GM19025 (cell line): ENCODE measurements at regions not wholly inside any gene's neighbourhood (a gene's known extent, or its start where the extent isn't known, plus 50 kb on each side); places are given as distances from the start of the nearest gene placed in this dataset.
"Not testable (repeated sequence)": the region's sequence is repeated elsewhere in the genome, so short reads cannot be mapped to it uniquely, and the experiment has no call there.

Experiments used
- ATAC-seq: cut with Tn5 transposase; IDR thresholded peaks from one replicate; pipeline ENCODE4 v1.9.1; 2021; ENCODE audit warnings: mild to moderate bottlenecking, low read depth, moderate library complexity; ENCODE audit not compliant: unreplicated experiment

- no peak for ATAC-seq
Measured at GRCh38 chr3:65303431-65303830, 615.6 kb upstream of the ADAMTS9 start.

DNA sequence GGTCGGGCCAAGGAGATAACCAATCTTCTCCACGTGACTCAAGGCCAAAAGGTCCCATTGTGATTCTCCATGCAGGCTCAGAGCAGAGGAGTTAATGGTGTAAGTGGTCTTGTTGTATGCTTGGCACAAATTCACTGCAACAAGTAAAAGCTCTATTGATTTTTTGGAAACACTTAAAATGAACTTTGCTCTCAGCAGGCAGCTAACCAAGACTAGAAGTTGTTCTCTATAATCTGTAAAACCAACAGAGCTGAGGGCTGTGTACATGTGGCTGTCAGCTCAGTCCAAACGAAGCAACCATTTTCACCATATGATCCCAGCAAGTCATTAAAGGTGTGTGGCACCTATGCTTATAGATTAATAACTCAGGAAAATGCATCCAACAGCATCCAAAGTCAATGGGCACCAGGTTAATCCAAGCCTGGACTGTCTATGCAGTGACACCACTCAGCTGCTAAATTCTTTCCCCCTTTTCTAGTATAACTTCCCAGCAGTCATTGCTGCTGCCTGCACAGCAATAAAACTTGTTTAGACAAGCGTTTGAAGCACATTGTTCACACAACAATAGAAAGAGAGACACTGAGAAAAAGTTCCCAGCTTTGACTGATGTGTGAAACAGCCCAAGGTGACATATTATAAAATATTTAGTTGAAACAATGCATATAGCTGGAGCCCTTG lies 603.8 kb upstream of the ADAMTS9 start:
- no peak for ATAC-seq

DNA sequence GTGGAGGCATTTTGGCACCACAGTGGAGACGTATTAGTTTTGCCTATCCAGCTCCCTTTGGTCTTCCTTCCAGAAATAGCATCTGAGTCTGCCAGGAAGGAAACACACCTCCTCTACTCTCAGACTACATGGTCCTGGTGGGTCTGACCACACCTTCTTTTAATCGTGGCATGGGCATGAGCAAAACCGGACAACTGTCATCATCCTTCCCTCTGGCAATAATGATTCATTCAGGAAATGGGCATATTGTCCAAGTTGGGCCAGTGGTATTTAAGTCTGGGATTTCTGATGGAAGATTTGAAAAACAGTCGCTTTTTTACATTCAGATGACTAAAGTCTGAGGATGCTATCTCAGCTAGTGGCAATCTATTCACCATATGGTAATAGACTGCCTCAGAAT lies 601.0 kb upstream of the ADAMTS9 start:
- ATAC-seq: no peak

- ATAC-seq: no peak
Measured at GRCh38 chr3:65285956-65286355, 598.2 kb upstream of the ADAMTS9 start.

- no peak for ATAC-seq
Measured at GRCh38 chr3:65284961-65285360, 597.2 kb upstream of the ADAMTS9 start.

DNA sequence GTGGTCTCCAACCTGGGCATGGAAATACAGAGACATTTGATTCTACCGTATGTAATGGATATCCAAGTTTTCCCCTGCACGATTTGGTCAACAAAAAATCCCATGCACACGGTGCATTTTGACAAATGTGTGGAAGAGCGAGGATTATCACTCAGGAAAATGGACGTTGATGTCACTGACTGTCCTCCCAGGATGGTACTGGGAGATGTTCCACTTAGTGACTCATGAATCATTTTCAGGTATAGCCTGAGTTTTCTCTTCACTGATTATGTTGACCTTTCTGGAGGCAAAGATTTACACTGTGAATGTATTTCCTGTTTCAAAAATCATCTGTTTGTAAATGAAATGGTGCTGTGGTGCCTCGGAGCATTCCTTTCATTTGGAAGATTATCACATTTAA lies 596.7 kb upstream of the ADAMTS9 start:
- ATAC-seq: no peak

DNA sequence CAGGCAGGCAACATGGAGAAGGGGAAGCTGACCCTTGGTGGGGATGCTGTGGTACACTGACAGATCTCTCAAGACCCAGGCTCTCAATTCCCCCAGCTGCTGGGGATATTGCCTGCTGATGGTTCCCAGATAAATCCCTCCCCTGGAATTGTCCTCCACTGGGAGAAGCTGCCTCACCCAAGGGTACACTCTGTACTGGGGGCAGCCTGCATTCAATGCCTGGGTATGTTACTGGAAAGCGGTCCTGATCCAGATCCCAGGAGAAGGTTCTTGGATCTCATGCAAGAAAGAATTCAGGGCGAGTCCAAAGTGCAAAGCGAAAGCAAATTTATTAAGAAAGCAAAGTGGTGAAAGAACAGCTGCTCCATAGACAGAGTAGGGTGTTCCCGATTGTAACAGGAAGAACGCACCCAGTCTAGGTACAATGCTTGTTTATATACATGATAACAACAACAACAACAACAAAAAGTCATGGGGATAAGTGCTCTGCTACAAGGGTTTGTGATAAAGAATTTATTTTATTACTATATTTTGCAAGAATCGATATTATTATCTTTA lies 591.5 kb upstream of the ADAMTS9 start:
- ATAC-seq: no peak

DNA sequence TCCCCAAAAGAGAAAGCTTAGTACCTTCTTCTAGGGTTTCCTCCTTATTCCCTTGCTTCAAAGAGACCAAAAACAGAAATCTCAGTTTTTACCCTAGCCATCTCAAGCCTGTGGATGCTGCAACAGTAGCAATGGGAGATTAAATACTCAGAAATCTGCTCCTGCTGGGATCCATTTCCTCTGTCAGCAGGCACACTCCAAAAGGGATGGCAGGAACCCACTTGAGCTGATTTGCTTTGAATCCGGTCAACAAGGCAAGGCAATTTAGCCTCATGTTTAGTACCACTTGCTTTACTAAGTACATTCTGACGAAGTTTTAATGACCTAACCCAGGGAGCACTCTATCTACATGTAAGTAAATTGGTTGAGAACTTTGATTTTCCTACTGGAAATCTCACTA lies 590.0 kb upstream of the ADAMTS9 start:
- ATAC-seq: no peak

DNA sequence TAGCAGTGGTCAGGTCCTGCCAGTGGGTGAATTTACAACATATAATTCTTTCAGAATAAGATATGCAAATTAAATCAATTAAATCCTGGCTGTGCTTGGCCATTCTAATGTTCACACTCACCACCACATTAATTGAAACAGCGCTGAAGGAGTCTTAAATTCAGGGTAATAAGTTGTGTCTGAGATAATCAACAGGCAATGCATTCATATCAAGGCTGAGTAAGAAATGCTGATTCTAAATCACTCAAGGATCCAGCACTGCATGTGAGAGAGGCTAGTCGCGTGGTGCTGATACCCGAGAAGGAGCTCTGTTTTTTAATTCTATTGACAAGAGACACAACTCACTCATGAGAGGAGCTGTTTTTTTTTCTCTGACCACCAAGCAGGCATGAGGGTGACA lies 588.8 kb upstream of the ADAMTS9 start:
- ATAC-seq: no peak

DNA sequence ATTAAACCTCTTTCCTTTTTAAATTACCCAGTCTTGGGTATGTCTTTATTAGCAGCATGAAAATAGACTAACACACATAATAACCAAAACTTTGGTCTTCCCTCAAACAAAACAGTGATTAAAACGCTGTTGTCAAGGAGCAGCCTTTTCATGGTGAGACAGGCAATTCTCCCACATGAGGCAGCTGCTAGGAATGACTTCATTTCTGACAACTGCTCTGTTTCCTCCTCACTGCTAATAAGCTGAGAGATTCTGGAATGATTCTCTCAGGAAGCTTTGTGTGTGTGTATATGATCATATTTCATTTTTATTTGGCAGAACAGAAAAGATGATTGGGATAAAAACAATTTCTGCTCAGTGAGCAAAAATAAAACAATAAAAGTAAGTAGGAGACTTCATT lies 580.6 kb upstream of the ADAMTS9 start:
- no peak for ATAC-seq

- no peak for ATAC-seq
Measured at GRCh38 chr3:65265942-65266590, 578.3 kb upstream of the ADAMTS9 start.

DNA sequence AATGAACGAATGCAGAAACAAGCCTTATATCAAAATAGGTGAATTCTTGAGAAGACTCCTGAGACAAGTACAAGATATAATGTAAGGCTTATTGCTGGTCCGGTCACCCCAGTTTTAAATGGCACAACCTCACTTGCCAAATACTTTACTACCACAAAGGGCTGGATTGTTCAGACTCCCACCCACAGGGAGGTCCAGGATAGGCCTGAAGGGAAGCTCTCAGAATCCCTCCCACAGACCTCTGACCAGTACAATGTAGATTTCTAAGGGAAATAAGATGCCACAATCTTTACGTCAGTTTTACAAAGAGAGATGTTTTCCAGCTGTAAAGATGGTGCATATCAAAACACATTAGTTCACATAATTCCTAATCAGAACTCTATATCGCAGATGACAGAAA lies 577.7 kb upstream of the ADAMTS9 start:
- no peak for ATAC-seq

- ATAC-seq: no peak
Measured at GRCh38 chr3:65262548-65262947, 574.7 kb upstream of the ADAMTS9 start.

- no peak for ATAC-seq
Measured at GRCh38 chr3:65259946-65260345, 572.1 kb upstream of the ADAMTS9 start.

GRCh38 chr3:65252914-65253313 lies 565.1 kb upstream of the ADAMTS9 start:
- not testable (repeated sequence) for ATAC-seq

GRCh38 chr3:65252266-65252665 lies 564.5 kb upstream of the ADAMTS9 start:
- no peak for ATAC-seq

DNA sequence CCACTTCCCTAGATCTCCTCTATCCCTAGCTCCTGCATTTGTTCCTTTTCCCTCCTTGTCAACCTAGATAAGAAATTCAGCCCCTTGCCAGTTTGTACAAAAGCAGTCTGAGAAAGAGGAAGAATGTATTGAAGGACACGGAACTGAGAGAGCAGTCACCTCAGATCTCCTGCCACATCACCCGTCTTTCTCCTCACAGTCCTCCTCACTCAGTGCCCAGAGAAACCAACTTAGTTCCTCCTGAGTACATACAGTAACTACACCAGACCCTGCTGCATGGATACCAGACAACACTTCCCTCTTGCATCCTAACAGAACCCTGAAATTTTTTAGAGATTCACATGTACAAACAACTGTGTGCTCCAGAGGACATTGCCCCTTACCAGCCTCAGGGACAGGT lies 563.6 kb upstream of the ADAMTS9 start:
- no peak for ATAC-seq

DNA sequence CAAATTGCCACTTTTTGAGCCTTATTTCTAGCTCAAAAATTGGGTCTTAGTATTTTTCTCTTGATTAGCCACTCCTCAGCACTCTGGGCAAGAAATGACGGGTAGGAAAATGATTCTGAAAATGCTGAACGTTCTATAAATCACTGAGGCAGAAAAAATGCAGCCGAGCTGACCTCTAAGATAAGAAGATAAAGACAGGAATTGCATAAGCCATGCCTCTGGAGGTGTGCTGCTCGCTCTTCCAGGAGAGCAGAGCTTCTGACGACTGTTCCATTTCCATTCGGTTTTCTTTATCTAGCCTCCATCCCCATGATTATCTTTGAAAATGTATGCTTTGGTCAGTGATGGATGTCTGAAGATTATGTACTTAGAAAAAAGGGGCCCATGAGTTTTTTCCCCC lies 558.8 kb upstream of the ADAMTS9 start:
- ATAC-seq: no peak

DNA sequence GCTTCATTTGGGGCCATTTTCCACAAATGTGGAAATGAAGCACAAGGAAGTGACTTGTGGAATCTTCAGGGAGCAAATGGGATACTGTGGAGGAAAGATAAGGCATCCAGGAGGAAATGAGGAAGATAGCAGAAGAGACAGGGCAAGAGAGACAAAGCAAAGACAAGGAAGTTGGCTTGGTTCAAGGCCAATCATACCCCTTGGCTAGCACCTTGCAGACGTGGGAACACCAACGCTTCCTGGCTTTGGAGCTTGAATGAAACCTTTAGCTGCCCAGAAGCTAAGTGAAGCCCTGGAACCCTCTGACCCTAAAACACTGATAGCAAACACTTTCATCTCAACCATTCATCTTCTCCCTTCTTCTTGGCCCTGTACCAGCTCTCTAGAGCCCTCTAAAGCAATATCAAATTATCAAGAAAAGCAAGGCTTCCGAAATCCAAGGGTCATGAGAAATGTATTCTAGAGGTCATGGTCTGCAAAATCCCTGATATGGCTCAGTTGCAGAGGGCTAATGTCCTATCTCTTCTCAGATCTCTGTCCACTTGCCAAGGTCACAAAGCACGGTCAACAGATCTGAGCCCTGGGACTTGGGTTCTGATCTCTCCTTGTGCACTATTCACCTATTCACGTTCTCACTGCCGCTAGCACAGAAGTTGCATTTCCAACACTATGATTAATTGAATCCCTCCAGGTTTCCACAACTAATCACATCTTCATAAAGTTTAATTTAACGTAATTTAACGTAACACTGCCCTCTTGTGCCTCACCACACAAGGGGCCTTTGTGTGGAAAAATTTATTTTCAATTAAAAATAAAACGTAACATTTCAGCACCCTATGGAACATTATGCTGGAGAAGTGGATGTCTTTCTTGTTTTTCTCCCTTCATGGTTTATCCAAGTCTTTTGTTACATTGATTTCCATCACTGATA lies 557.6 kb upstream of the ADAMTS9 start:
- no peak for ATAC-seq

- ATAC-seq: no peak
Measured at GRCh38 chr3:65240366-65240765, 552.6 kb upstream of the ADAMTS9 start.

DNA sequence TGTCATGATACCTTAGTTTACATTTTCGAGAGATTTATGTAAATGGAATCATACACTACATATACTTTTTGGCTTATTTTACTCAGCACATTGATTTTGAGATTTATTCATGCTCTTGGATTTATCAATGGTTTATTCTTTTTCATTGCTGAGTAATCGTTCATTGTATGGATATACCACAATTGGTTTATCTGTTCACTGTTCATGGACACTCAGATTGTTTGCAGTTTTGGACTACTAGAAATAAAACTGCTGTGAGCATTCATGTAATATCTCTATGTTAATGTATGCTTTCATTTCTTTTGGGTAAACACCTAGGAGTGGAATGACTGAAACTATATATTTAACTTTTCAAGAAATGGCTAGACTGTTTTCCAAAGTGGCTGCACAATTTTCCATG lies 550.9 kb upstream of the ADAMTS9 start:
- no peak for ATAC-seq
